LNCaP clone FGC (cell line): ENCODE measurements at regions not wholly inside any gene's neighbourhood (a gene's known extent, or its start where the extent isn't known, plus 50 kb on each side); places are given as distances from the start of the nearest gene placed in this dataset.

ENCODE experiments used
- DNase-seq: peaks from one replicate; pipeline ENCODE4 v3.0.0-alpha.2; 2011; ENCODE audit warnings: low read depth
- H3K4me3 ChIP-seq: 2 replicates; pipeline ENCODE4 v1.5.1; 2011; ENCODE audit warnings: mild to moderate bottlenecking, low read depth, low read length, control low read depth
- TF ChIP-seq, protein P1 (sequence below): IDR thresholded peaks from 2 replicates; pipeline ENCODE4 v1.5.1; 2012; ENCODE audit warnings: mild to moderate bottlenecking; ENCODE audit not compliant: control insufficient read depth, insufficient read depth; ENCODE audit errors: extremely low read depth

DNA sequence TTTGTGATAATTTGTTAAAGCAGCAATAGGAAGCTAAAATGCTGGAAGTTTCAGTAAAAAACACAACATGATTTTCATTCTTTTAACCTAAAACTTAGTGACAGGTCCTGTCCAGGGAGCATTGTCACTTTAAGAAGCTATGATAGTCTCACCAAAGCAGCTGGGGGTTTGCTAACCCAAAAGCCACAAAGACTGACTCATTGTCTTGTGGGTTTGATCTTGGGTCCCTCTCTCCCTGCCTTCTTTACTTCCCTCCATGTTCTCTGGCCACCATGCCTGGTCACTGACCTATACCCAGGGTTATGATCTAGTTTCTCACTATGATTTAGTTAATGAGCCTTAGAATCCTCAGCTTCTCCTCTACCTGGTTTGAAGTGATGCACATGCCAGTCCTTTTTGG is 213.5 kb upstream of the PTGFR start:
- no peak for DNase-seq
- TF ChIP-seq, protein P1, sequence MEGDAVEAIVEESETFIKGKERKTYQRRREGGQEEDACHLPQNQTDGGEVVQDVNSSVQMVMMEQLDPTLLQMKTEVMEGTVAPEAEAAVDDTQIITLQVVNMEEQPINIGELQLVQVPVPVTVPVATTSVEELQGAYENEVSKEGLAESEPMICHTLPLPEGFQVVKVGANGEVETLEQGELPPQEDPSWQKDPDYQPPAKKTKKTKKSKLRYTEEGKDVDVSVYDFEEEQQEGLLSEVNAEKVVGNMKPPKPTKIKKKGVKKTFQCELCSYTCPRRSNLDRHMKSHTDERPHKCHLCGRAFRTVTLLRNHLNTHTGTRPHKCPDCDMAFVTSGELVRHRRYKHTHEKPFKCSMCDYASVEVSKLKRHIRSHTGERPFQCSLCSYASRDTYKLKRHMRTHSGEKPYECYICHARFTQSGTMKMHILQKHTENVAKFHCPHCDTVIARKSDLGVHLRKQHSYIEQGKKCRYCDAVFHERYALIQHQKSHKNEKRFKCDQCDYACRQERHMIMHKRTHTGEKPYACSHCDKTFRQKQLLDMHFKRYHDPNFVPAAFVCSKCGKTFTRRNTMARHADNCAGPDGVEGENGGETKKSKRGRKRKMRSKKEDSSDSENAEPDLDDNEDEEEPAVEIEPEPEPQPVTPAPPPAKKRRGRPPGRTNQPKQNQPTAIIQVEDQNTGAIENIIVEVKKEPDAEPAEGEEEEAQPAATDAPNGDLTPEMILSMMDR, result no peak

DNA sequence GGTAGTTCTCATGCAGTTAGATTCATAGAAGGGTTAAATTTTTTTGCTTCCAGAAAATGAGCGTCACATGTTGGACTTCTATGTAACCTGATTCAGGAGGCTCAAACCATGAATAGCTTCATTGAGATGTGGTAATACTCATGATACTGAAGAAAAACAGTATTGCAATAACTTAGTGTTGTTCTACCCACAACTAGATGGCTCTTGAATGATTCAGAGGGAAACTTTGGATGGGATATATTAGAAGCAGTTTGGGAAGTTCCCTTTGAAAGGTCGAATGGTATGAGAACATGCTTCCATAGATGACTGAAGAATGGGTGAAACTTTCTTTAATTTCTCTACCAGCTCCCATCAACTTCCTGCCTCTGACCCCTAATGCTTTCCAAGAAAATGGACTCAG is 211.7 kb upstream of the PTGFR start:
- no peak for DNase-seq
- no peak overlapping the region for H3K4me3 ChIP-seq
- TF ChIP-seq, protein P1, result no peak

More for the DNA sequence above, 213.5 kb upstream of the PTGFR start:
- H3K4me3 ChIP-seq, result no peak overlapping the region

DNA sequence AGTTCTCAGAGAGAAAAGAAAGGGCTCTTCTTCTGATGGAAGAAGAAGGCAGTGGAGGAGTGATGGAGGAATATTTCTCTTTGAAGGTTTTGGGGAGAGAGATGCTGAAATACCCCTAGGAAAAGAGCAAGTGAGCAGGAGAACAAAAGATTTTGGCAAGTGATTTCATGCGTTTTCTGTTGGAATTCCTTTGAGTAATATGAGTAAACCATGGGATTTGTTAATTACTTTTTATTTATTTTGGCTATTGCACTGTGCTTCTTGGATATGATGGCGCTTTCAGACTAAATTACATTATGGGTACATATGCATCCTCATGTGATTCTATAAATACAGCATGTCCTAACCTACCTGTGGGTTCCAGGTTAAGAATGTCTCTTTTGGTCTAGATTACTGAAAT is 210.1 kb upstream of the PTGFR start:
- TF ChIP-seq, protein P1, result no peak
- no peak overlapping the region for H3K4me3 ChIP-seq
- DNase-seq, result no peak

DNA sequence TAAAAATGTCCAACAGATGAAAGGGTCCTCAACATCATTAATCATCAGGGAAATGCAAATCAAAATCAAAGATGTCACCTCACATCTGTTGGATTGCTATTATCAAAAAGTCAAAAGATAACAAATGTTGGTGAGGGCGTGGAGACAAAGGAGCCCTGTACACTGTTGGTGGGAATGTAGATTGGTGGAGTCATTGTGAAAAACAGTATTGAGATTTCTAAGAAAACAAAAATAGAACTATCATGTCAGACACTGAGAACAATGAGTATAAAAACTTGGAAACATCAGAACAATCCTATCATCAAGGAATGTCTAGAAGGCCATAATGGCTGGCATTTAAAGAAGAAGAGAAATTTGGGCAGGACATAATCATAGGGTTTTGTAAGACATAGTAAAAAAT is 209.2 kb upstream of the PTGFR start:
- DNase-seq, result no peak
- TF ChIP-seq, protein P1, result no peak
- H3K4me3 ChIP-seq, result no peak overlapping the region

DNA sequence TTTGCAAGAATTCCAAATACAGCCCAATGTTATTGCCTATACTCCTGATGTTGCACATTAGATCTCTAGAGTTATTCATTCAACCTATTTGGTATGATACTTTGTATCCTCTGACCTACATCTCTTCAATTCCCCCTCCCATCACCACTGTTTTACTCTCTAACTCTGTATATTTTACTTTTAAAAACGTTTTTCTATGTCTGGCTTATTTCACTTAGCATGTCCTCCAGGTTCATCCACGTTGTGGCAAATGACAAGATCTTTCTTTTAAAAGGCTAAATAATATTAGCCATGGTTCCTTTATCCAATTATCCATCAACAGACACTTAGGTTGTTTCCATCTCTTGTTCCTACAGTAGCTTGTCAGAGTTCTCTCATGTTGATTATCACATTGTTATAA is 207.1 kb upstream of the PTGFR start:
- no peak for DNase-seq
- H3K4me3 ChIP-seq, result no peak overlapping the region
- TF ChIP-seq, protein P1, result no peak

DNA sequence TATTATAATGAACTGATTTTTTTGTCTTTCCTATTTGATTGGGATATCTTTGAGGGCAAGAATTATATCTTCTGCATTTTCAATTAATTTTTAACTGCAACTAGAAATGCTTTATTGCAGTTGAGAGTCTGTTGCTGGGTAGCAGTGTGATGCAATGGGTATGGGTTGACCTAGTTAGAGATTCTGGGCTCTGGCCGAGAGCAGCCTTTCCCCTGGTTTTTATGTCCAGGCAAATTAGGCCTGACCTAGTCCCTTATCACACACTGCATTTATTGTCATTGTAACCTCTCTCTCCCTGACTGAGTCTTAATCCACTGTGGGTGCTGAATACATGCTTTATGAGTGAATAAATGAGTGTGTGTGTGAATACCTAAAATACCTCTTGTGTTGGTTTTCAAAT is 206.4 kb upstream of the PTGFR start:
- no peak for DNase-seq
- no peak overlapping the region for H3K4me3 ChIP-seq
- TF ChIP-seq, protein P1, result no peak

DNA sequence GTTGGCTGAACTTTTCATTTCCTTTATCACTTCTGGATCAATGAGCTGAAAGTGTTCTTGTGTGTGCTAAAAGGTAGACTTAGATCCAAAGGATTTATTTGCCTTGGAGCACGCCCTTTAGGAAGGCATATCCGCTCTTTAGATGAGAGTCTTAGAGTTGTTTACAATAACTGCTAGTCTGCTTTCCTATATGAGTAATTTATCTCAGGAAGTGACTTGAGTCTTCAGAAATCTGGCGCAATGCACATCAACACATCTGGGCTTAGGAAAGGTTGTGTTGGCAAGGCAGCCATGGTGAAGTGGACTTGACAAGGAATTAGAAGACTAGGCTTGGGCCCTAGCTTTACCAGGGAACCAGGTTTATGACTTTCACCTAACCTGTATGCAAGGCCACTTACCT is 204.1 kb upstream of the PTGFR start:
- no peak overlapping the region for H3K4me3 ChIP-seq
- TF ChIP-seq, protein P1, result no peak
- DNase-seq, result no peak
